Brain microvascular endothelial cell (primary cell): ENCODE measurements at regions not wholly inside any gene's neighbourhood (a gene's known extent, or its start where the extent isn't known, plus 50 kb on each side); places are given as distances from the start of the nearest gene placed in this dataset.
"Not testable (repeated sequence)": the region's sequence is repeated elsewhere in the genome, so short reads cannot be mapped to it uniquely, and the experiment has no call there.

ENCODE experiments used
- DNase-seq: peaks from one replicate; pipeline ENCODE4 v3.0.0-alpha.2; 2020
- H3K27ac ChIP-seq: fragments of 250-450 bp; sonication (Bioruptor Pico); 2 replicates; pipeline ENCODE4 v1.5.1; 2020; ENCODE audit warnings: mild to moderate bottlenecking, moderate library complexity
- H3K27me3 ChIP-seq: fragments of 250-450 bp; sonication (Bioruptor Pico); replicated peaks from 2 replicates; pipeline ENCODE4 v1.5.1; 2020; ENCODE audit warnings: mild to moderate bottlenecking
- H3K36me3 ChIP-seq: fragments of 250-450 bp; sonication (Bioruptor Pico); replicated peaks from 2 replicates; pipeline ENCODE4 v1.5.1; 2020; ENCODE audit warnings: mild to moderate bottlenecking
- H3K4me3 ChIP-seq: 2 replicates; pipeline ENCODE4 v1.5.1; 2011; ENCODE audit warnings: low read depth, mild to moderate bottlenecking, control low read depth, low read length, moderate library complexity
- CTCF ChIP-seq: IDR thresholded peaks from 2 replicates; pipeline ENCODE4 v1.5.1; 2011; ENCODE audit warnings: low read depth, mild to moderate bottlenecking, moderate library complexity, low read length, control low read depth, inconsistent platforms; ENCODE audit errors: missing control alignments
- in situ Hi-C: cut with HindIII; loops from 2 replicates; pipeline ENCODE4 v1.10.0; 2017; ENCODE audit warnings: low sequenced_read_pairs, low pct_ligation_motif_present

DNA sequence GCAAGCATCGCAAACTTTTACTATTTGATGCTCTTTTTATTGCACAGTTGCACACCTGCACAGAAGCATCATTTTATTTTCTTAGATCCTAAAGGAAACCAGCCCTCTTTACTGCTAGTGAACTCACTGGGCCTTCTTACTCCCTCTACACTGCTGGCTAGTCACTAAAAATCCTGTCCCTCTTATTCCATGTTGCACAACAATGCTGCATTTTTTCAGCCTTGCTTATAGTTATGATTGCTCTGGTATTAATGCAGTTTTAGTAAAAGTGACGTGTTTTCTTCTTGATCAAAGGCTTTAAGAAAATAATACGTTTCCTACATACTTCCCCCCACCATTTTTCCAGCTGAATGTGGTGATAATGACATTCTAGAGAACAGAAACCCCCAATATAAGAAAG, 132.9 kb upstream of the FAM3C start:
- Histone ChIP-seq H3K27ac (peak overlapping the region; percentile 75), H3K4me3 (no peak overlapping the region), H3K36me3 (no peaks in the 10 kb centered on the region), H3K27me3 (no peaks in the 10 kb centered on the region)
- DNase-seq, result no peak
- TF ChIP-seq CTCF, result no peak
- in situ Hi-C loops, result loop anchor here (25.0 kb wide), 1 partner anchor 167 kb away; no protein-coding TSS in a partner anchor

- H3K4me3 ChIP-seq, H3K27ac ChIP-seq, DNase-seq, H3K36me3 ChIP-seq, H3K27me3 ChIP-seq: not testable (repeated sequence)
- in situ Hi-C loops, result loop anchor here (25.0 kb wide), 1 partner anchor 164 kb away; no protein-coding TSS in a partner anchor
Observed at GRCh38 chr7:121526210-121526609, 130.1 kb upstream of the FAM3C start.

GRCh38 chr7:121525155-121525819, 129.2 kb upstream of the FAM3C start:
- no peaks in the 10 kb centered on the region for H3K36me3 ChIP-seq
- DNase-seq, result no peak
- H3K27ac ChIP-seq, result no peak overlapping the region
- in situ Hi-C loops, result loop anchor here (25.0 kb wide), 1 partner anchor 163 kb away; no protein-coding TSS in a partner anchor
- TF ChIP-seq CTCF, result no peak
- no peaks in the 10 kb centered on the region for H3K27me3 ChIP-seq
- no peak overlapping the region for H3K4me3 ChIP-seq

GRCh38 chr7:121521711-121522400, 125.7 kb upstream of the FAM3C start:
- in situ Hi-C loops, result no loop called here
- TF ChIP-seq CTCF, result no peak
- no peak for DNase-seq
- H3K36me3 ChIP-seq, result no peaks in the 10 kb centered on the region
- H3K27me3 ChIP-seq, result no peaks in the 10 kb centered on the region
- no peak overlapping the region for H3K27ac ChIP-seq
- H3K4me3 ChIP-seq, result no peak overlapping the region

DNA sequence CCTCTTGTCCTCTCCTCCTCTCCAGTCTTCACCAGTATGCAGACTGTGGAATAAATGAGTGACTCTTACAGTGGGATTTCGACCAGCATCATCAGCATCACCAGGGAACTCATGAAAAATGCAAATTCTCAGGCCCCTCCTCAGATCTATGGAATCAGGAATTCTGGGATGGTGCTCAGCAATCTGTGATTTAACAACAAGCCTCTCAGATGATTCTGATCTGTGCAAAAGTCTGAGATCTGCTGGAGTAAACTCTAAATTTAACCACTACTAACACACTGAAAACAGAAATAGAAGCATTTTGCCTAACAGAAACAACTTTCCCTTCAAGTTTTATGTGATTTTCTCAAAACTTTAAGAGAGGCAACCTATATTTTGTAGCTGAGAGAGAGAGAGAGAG, 124.8 kb upstream of the FAM3C start:
- Histone ChIP-seq H3K4me3 (no peak overlapping the region), H3K27me3 (no peaks in the 10 kb centered on the region), H3K27ac (no peak overlapping the region), H3K36me3 (no peaks in the 10 kb centered on the region)
- no peak for DNase-seq
- in situ Hi-C loops, result no loop called here
- no peak for TF ChIP-seq CTCF

DNA sequence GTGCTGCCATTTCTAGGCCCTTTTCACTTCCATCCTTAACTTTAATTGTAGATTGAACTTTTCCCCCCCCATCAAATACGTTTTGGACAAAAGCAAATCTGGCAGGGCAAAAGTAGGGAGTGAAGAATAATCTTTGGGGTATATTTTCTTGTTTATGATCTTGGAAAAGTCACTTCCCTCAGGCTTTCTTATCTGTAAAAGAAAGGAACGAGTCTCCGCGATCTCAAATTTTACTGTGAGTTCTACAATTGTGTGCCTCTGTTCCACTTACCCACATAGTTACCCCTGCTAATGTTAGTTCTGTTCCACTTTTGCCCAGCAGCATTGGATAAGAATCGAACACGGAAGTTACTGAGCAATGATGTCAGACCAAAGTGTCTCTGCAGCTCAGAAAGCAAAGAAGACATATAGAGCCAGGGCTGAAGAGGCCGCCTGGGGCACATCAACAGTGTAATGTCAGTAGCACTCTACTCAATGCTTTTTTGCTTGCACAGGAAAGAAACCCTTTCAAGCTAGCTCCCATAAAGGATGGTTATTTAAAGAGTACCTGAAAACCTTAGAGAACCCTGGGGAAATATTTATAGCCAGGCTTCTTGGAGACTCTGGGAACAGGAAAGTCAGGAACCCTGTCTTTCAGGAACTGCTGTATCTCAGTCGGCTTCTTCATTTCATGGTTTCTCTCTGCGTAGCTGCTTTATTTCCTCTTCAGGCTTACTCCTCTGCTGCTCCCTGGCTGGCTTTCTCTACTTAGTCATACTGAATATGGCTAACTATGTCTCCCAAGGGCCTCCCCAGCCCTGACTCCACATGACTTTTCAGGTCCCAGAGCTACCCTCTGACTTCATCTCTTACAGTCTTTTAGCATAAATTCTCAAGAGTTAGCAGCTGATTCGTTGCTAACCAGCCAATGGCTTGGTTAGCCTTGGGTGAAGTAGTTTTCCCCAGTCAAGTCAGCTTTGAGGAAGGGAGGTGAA, 123.7 kb upstream of the FAM3C start:
- Histone ChIP-seq H3K36me3 (no peaks in the 10 kb centered on the region), H3K27me3 (no peaks in the 10 kb centered on the region), H3K4me3 (no peak overlapping the region), H3K27ac (no peak overlapping the region)
- in situ Hi-C loops, result no loop called here
- peak; percentile 47 for DNase-seq
- no peak for TF ChIP-seq CTCF
